ENCODE measurements at regions not wholly inside any gene's neighbourhood (a gene's known extent, or its start where the extent isn't known, plus 50 kb on each side); places are given as distances from the start of the nearest gene placed in this dataset.
A peak's percentile ranks its signal among the peaks of the same experiment; 100 is the strongest.

- TF ChIP-seq RAD21 (IDR thresholded peaks at IDR 0.05) (no peak), FOXA2 (IDR thresholded peaks at IDR 0.05) (no peak), REST (IDR thresholded peaks at IDR 0.05) (no peak), JUND (IDR thresholded peaks at IDR 0.05) (peak in 1 of 2 donors; percentile 56), SP1 (IDR thresholded peaks at IDR 0.05) (no peak), TAF1 (conservative IDR thresholded peaks at IDR 0.05) (no peak), GABPA (IDR thresholded peaks at IDR 0.05 in 1 of 2, conservative IDR thresholded peaks at IDR 0.05 in 1 of 2) (no peak), HNF4A (conservative IDR thresholded peaks at IDR 0.05) (peak; percentile 14 to 63)
- TF ChIP-seq, protein P1, sequence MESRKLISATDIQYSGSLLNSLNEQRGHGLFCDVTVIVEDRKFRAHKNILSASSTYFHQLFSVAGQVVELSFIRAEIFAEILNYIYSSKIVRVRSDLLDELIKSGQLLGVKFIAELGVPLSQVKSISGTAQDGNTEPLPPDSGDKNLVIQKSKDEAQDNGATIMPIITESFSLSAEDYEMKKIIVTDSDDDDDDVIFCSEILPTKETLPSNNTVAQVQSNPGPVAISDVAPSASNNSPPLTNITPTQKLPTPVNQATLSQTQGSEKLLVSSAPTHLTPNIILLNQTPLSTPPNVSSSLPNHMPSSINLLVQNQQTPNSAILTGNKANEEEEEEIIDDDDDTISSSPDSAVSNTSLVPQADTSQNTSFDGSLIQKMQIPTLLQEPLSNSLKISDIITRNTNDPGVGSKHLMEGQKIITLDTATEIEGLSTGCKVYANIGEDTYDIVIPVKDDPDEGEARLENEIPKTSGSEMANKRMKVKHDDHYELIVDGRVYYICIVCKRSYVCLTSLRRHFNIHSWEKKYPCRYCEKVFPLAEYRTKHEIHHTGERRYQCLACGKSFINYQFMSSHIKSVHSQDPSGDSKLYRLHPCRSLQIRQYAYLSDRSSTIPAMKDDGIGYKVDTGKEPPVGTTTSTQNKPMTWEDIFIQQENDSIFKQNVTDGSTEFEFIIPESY (IDR thresholded peaks at IDR 0.05): no peak
- TF ChIP-seq, protein P2, sequence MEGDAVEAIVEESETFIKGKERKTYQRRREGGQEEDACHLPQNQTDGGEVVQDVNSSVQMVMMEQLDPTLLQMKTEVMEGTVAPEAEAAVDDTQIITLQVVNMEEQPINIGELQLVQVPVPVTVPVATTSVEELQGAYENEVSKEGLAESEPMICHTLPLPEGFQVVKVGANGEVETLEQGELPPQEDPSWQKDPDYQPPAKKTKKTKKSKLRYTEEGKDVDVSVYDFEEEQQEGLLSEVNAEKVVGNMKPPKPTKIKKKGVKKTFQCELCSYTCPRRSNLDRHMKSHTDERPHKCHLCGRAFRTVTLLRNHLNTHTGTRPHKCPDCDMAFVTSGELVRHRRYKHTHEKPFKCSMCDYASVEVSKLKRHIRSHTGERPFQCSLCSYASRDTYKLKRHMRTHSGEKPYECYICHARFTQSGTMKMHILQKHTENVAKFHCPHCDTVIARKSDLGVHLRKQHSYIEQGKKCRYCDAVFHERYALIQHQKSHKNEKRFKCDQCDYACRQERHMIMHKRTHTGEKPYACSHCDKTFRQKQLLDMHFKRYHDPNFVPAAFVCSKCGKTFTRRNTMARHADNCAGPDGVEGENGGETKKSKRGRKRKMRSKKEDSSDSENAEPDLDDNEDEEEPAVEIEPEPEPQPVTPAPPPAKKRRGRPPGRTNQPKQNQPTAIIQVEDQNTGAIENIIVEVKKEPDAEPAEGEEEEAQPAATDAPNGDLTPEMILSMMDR (IDR thresholded peaks at IDR 0.05; ENCODE audit: low read depth, low read length, missing input control): no peak
- TF ChIP-seq, protein P3, sequence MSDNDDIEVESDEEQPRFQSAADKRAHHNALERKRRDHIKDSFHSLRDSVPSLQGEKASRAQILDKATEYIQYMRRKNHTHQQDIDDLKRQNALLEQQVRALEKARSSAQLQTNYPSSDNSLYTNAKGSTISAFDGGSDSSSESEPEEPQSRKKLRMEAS (IDR thresholded peaks at IDR 0.05): no peak
These were observed 345.8 kb upstream of the PPARGC1A start for GRCh38 chr4:24235618-24236017.
